CD4-positive, alpha-beta T cell treated with Interleukin-6 at 100 ng/mL for 8 hours (primary cell): ENCODE measurements at regions not wholly inside any gene's neighbourhood (a gene's known extent, or its start where the extent isn't known, plus 50 kb on each side); places are given as distances from the start of the nearest gene placed in this dataset.
"Not testable (repeated sequence)": the region's sequence is repeated elsewhere in the genome, so short reads cannot be mapped to it uniquely, and the experiment has no call there.

Experiments
- DNase-seq: peaks from one replicate; pipeline ENCODE4 v3.0.0-alpha.2; 2020; ENCODE audit warnings: mixed read lengths, low spot score

DNA sequence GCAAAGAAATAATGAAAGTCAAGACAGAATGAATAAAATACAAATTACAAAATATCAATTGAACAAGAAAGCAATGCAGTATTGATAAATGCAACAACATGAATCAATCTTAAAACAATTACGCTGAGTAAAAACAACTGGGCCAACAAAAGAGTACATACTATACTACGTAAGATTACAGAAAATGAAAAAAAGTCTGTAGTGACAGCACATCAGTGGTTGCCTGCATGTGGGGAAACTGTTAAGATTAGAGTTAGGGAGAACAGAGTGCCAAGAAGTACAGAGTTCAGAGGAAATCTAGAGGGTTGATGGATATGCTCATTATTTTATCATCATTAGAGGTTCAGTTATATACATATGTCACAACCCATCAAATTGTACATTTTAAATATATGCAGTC lies 706.6 kb upstream of the ACO1 start:
- DNase-seq: no peak

DNA sequence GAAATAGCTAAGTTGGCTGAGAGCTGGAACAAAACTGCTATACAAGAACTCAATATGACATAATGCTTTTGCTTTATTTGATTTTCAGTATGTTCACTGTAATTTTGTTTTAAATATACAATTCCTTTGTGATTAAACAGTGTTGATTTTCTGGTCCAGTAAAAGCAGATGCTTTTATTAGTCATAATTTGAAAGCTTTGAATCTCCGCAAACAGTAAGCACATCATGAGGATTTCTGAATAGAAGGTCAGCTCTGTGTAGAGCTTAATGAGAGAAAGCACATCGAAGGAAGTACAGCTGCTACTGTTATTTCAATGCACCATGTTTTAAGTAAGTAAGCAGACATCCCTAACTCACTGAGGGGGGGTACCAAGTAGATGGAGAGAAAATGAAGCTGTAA lies 701.3 kb upstream of the ACO1 start:
- DNase-seq: no peak

DNA sequence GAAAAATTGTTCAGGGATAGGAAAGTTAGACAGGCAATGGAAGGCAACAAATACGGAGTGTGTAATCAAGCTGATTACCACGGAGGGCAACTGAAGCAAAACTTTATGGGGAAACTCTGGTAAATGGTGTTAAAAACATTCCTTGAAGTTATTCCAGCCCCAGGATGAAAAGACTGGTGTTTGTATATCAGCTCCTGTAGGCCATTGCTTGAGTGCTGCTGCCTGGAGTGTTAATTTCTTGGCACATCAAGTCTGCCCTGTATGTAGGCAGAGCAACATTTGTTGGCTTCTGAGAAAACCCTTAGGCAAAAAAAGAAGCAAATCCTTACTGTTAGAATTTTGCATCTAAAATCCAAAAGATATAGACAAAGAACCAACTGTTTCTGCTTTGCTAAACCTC lies 686.5 kb upstream of the ACO1 start:
- DNase-seq: no peak

DNA sequence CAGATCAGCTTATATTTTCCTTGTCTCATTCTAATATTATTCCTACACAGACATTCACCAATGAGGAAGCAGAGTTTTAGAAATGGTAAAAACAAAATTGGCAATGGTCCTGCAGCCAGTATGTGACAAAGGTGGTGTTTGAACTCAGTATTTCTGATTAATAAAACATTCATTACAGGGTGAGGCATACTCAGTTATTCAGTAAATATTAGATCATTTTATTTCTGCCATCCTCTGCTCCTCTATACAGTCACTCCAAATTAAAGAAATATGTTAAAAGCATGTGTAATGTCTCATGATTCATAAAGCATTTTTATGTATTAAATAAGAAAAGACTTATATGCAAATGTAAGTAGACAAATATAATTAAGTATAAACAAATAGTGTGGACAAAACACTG lies 684.6 kb upstream of the ACO1 start:
- DNase-seq: no peak

DNA sequence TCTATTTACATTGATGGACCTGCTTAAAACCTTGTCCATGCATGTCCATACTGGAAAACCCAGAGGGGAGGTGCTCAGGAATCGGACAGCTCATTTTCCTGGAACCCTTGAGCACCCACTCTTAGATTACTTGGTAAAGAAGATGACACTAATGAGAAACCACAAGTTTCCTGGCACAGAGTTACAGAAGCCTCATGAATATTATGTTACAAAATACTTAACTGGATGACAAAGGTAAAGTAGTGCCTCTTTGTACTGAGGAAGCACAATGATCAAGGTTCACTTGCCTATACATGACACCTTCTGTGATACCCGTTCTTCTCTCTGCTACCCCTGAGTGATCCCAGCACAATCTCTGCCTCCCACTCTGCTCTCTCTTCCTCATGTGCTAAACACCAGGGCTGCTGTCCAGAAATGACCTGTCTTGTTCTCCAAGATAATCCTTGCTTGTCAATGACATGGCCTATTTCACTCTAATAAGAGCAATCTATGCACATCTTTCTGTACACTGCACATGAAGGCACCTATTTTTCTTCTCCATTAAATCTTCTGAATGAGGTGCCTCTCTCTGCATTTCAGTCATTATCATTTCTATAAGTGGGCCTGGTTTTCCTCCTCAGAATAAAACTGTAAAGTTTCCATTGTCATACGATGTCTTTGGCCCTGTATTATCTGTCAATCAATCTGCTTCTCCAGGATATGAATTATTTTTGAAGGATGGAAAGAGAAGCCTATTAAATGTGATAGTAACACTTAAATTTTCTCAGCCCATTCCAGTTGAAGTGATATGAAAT lies 684.0 kb upstream of the ACO1 start:
- DNase-seq: no peak

DNA sequence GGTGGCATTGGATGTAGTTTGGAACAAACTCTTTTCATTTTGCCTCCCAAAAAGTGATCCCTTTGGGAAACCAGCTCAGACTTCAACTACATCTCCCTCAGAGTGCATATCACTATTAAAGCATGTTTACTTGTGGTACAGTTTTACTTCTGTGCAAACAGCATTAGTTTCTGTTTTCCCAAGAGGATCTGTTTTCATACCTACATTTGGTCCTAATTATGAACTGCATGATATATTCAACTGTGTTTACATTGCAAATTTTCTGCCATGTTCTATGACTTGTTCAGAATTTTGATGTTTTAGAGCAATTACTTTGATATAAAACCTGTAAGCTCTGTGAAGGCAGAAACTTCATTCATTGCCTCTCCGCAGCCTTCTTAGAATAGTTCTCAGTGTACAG lies 681.5 kb upstream of the ACO1 start:
- no peak for DNase-seq

DNA sequence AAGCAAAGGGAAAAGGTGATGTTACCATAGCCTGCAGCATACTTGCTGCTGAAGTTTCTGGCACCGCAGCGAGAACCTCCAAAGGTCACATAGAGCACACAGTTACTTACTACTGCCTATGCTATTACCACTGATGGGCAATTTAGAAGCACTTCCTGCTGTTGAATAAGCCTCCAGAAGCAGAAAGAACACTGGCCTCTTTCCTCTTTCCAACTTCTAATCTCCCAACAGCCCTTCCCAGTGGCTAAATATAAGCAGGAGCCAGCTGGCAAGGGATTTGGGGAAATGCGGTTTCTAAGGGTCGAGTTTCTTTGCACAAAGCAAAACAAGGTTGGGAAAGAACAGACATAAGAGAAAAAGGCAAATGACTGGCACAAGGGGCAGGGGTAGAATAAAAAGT lies 669.2 kb upstream of the ACO1 start:
- no peak for DNase-seq

DNA sequence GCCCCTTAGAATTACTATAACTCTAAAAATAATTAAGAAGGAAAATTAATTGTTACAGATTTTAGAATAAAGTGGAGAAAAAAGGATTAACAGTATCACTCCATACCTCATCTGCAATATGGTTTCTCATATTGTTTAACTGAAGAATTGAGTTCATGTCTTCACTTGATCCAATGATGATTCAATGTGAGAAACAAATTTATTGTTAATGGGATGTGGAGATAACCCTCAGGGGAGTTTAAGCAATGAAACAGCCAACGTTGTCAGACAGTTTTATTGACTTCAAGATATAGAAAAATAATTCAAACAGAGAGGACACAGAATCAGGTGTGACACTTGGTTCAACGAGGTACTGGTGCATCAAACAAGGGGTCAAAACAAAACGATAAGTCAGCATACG lies 665.2 kb upstream of the ACO1 start:
- no peak for DNase-seq

DNA sequence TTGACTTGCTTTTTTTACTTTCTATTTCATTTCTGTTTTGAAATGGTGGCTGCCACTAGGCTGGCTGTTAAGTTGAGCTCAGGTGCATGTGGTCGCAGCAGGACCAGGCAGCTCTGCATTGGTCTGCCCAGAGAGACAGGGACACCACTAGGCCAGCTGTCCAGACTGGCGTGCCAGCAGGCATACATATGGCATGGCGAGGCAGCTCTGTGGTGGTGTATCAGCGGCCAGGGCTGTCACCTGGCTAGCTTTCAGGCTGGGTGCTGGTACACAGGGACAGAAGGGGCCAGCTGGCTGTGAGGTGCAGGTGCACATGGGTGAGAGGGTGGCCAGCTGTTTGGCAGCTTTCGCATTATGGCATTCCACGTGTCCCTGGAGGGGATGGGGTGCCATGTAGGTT lies 654.0 kb upstream of the ACO1 start:
- no peak for DNase-seq

DNA sequence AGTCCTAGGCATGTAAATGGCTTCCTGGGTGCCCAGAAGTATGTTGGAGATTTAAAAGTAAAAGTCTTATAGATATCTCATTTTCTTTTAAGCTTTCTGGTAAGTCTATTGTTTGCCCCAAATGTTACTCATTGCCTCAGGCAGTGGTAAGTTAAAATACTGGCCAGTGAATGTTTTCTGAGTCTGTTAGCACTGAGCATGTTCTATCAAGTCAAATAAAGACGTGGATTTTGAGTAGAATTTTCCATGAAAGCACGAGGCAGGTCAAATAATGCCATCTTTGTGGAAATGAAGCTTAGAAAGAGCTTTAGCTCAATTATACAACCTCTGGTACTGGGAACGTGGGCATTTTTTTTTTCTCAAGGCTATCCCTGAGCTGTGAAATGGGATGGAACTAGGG lies 651.3 kb upstream of the ACO1 start:
- no peak for DNase-seq

DNA sequence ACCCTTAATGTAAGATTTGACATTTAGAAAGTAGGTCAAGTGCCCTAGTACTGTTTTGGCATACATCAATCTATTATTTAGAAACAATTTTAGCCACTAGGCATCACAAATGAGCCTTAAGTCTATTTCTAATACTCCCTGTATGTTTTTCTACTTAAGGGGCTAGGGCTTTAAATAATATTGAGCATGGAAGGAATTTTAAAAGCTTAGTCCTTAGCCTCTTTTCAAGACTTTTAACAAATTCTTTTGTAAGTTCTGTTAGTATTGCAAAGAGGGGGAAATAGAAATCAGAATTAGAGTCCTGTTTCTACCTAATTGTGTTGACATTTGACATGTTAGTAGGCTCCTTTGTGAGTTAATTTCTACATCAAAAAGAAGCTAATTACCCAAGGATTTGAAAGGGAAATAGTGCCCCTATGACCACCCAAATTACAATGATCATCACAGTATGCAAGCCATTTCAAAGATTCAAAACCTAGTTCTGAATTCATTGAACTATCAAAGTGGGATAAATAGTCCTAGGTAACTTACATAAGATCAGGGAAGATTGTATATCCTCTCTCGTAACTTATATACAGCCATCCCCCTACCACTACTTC lies 647.8 kb upstream of the ACO1 start:
- DNase-seq: no peak

DNA sequence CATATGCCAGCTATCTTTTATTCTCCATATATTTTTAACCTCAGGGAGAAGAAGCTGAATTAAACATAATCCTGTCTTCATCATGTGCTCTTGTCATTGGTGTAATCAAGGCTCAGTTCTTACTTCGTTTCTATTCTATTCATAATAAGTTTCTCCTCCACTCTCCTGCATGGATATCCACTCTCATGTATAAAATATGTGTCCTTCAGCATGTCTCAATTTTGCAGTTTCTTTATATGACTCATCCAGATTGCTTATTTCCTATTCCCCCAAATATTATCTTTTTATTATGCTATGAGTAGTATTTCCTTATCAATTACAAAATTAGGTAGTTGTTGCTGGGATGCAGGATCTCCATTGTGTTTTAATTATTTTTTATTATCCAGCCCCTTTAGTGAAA lies 643.7 kb upstream of the ACO1 start:
- DNase-seq: no peak

DNA sequence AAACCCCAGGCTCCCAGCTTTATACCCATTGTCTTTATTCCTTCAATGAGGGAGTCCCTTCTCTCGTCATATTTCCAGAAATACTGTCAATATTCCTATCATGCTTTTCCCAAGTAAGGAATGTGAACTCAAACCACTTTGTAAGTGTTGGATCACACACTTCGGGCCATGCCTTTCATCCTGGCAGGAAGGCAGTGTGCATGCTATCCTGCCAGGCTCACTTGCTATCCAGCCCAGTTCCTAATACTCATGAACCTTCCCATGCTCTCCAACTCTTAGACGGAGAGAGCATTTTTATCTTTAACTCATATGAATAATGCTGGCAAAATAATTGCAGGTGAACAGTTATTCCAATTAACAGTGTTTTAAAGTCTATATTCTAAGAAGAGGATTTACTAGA lies 639.9 kb upstream of the ACO1 start:
- no peak for DNase-seq

DNA sequence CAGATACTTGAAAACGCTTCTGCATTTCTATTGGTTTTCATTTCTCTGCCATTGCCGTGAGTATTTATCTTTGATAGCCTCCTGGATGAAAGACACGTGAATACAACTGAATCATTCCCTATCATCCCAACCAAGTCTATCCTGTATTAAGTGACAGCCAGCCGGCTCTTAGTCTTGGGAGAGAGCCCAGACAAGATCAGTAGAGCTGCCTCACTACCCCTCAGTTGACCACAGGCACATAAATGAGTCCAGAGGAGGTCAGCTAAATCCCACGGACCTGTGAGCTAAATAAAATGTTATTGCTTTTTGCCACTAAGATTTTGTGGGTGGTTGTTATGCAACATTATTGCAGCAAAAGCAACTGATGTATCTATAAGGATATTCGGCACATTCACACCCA lies 639.0 kb upstream of the ACO1 start:
- no peak for DNase-seq

DNA sequence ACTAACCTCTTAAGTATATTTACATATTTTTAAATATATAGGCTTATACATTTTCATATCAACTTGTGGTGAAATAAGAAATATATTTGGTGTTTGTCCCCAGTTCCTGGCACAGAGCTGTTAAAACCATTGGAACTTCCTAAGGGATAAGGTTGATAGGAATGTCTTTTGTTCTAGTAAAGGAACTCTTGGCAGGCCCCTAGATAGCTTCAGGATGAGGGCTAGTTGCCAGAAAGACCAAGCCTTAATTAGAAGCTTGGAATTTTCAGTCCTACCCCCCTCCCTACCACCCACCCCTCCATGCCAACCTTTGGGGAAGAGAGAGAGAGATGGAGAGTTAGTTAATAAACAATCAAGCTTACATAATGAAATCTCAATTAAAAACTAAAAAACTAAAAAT lies 638.6 kb upstream of the ACO1 start:
- DNase-seq: no peak

DNA sequence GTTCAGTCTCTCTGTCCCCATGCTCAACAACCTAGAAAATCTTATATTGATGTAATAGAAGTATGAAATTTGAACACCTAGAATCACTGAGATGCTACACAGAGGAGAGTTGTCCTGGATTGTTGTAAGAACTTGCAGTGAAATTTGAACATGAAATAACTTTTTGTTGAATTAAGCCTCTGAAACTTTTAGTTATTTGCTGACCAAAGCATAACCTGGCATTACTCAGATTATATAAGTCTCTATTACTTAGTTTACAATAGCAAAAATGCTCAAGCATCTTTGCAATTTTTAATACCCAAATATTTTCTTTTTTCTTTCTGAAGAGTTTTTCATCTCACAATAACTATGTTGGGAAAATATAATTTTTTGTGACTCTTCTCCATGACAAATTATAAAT lies 630.7 kb upstream of the ACO1 start:
- DNase-seq: no peak

DNA sequence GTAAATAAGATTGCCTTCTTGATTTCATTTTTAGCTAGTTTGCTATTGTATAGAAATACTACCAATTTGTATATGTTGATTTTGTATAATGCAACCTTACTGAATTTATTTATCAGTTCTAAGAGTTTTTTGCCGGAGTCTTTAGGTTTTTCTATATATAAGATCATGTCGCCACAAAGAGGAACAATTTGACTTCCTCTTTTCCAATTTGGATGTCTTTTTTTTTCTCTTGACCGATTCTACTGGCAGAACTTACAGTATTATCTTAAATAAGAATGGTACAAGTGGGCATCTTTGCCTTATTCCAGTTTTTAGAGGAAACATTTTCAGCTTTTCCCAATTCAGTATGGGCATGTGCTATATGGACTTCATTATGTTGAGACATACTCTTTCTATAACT lies 624.7 kb upstream of the ACO1 start:
- DNase-seq: no peak

DNA sequence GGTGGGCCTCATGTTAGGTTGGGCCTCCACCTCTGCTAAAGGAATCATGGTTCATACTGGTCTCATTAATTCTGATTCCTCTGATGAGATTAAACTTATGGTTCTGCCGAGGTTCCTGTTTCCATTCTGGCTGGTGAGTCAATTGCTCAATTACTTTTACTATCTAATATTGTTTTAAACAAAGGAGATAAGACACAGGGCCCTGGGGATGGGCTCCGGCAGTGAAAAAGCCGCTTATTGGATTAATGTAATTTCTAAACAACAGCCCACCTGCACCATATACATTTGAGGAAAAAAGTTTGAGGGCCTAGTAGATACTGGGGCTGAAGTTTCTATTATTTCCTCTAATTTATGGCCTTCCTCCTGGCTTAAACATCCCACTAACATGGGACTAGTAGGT lies 610.4 kb upstream of the ACO1 start:
- not testable (repeated sequence) for DNase-seq

DNA sequence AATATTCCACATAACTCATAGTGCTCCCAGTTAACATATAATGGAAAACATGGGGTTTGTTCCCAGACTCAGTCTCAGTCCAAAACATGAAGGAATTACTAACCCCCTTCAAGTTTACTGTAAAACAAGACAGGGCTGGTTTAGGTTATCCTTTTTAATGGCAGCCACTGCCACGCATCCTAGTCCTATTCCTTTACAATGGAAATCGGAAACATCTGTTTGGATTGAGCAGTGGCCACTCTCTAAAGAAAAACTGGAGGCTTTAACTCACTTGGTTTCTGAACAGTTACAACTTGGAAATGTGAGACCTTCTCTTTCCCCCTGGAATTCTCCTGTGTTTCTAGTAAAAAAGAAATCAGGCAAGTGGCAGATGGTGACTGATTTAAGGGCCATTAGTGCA lies 609.9 kb upstream of the ACO1 start:
- no peak for DNase-seq

DNA sequence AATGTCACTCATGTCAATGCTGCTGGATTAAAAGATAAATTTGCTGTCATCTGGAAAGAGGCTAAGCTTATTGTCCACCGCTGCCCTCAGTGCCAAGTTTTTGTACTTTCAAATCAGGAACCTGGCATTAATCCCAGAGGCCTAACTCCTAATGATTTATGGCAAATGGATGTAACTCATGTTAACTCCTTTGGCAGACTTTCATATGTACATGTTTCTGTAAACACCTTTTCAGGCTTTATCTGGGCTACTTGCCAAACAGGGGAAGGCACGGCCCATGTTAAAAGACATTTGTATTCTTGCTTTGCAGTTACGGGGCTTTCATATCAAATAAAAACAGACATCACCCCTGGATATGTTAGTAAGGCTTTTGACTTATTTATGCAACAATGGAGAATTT lies 608.0 kb upstream of the ACO1 start:
- no peak for DNase-seq

DNA sequence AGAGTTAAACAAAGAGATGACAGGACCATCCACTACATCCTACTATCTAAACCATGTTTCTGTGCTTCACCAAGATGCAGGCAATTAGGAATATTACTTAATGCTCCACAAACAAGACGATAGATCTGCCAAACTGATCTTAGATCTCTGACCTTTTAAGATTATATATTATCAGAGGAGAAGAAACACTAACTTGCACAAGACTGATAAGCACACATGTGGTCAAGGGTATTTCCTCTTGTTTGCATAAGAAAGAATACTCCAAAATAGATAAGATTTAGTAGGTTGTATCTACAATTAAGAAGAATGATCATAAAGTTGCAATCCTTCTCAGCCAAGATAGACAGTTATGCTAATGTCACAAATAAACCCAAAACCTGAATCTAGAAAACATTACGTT lies 601.0 kb upstream of the ACO1 start:
- no peak for DNase-seq

DNA sequence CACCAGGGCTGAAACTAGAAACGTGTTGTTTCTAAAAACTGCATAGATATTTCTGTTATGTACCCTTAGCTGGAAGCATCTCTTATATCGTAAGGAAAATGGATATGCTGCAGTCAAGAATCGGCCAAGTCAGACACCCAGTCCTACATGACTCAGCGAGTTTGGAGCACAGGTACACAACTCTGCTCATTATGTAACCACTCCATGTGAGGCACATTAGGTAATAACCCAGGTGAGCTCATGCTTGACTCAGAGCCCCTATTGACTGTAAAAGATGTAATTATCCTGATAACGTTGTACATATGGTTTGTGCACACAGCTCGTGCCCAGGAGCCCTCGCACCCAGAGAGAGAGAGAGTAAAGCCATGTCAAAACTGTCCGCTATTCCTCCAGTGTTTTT lies 593.7 kb upstream of the ACO1 start:
- no peak for DNase-seq

DNA sequence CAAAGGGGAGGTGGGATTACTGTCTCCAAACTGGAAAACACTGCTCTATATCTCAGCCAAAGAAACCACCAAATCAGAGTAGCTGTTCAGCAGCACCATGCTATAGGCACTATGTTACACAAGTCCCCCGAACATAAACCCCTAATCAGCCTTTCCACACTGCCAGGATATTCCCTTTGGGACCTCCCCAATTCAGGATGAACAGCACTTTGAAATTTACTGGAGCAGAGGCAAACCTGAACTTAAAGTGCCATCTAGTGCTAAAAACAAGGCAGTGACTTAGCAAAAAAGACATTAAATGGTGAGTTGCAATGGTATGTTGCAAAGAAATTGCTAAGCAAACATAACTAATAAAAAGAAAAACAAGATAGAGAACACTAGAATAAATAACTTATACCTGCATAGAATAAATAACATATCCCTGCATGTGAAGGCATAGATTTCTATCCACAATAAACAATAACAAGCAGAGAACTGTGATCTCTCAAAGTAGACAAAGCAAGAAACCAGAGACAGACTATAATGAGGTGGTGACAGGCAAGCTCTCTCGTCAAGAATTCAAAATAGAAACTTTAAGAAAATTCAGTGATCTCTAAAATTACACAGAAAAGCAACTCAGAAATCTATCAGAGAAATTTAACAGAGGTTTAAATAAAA lies 584.4 kb upstream of the ACO1 start:
- DNase-seq: peak; percentile 6
